Activated naive CD4-positive, alpha-beta T cell treated with Interleukin-2 at 50 U/mL for 16 hours (primary cell): ENCODE measurements at regions not wholly inside any gene's neighbourhood (a gene's known extent, or its start where the extent isn't known, plus 50 kb on each side); places are given as distances from the start of the nearest gene placed in this dataset.

Experiments
- DNase-seq: peaks from one replicate; pipeline ENCODE4 v3.0.0-alpha.2; 2020

- DNase-seq = no peak
Observed at GRCh38 chr10:126851414-126852108, 53.7 kb upstream of the DOCK1 start.

DNA sequence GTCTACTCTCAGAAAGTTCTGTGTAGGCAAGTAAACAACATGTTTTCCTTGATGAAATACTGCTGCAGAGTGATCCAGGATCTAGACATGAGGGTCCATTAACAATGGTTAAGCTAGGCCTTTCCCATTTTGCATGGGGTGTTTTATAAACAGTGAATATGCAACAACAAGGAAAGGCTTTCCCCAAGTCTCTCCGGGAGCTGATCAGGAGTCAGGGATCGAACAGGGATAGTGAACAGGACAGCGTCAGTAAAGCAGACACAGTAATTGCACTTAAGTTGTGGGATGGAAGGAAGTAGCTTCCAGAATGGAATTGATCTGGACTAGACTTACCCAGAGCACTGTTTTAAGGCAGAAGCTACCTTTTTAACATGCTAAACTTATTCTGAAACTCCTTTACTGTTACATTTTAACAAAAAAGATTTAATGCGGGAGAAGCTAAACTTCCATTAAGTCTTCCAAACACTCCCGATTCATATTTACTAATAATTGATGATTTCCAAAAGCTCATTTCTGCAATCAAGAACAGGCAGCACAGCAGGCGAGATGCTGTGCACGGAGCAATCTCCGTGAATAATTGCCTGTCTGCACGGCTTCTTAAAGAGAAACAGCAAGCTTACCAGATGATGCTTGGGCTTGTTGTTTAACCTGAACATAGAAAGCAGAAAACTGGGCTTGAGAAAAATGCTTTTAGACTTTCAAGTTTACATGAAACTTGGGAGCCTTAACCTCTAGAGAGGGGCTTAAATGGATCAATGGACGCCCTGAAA is 50.3 kb upstream of the DOCK1 start:
- DNase-seq = no peak
